ENCODE measurements at regions not wholly inside any gene's neighbourhood (a gene's known extent, or its start where the extent isn't known, plus 50 kb on each side); places are given as distances from the start of the nearest gene placed in this dataset.
"Not testable (repeated sequence)": the region's sequence is repeated elsewhere in the genome, so short reads cannot be mapped to it uniquely, and the experiment has no call there.

GRCh38 chr3:20546636-20547035, 360.6 kb upstream of the SGO1 start:
- peak; percentile 39 for DNase-seq

DNA sequence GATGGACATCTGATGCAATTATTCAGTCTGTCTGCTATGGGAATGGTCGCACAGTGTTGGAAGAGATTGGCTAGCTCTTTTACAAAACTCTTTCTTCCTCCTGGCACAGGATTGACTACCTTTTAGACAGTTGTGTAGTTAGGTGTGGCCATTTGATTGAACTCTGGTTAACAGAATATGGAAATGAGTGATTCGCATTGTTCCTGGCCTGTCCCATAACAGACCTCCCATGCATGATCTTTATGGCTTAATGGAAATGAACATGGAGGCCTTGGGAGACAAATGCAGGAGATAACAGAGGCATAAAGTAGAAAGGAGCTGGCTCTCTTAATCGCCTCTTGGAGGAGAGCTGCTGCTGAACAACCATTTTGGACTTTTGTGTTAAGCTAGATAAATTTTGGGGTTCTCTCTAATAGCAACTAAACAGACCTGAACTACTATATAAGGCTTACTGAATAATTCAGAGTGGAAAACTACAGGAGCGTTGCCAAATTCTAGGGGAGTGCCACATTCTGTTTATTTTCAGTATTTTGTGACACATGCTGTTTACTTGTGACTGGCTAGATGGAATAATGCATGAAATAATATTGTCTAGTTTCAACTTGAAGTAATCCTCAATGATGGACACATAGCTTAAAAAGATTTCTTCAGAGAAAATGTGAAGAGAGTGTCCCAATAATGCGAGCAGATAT, 357.7 kb upstream of the SGO1 start:
- no peak for DNase-seq

DNA sequence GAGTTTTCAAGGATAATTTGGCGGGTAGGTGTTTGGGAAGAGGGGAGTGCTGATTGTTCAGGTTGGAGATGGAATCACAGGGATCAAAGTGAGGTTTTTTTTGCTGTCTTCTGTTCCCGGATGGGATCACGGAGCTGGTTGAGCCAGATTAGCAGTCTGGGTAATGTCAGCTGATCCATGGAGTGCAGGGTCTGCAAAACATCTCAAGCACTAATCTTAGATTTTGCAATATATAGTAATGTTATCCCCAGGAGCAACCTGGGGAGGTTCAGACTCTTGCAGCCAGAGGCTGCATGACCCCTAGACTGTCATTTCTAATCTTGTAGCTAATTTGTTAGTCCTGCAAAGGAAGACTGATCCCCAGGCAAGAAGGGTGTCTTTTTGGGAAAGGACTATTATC, 354.1 kb upstream of the SGO1 start:
- DNase-seq = no peak

DNA sequence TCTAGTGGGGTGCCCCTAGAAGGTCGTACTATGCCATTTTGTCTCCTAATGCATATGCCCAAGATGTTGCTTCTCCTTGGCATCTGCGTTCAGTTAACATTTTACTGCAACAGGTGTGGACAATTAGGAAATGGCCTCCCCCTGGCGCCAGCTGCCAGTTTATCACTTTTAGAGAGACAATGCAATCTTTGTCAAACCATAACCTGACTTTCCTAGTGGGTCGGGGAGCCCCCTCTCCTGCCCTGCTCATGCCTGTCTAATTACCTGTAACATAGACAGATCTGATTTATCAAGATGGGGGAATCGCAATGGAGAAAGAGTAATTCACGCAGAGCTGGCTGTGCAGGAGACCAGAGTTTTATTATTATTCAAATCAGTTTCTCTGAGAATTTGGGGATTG, 353.7 kb upstream of the SGO1 start:
- no peak for DNase-seq

GRCh38 chr3:20537234-20537633, 351.2 kb upstream of the SGO1 start:
- peak; percentile 34 for DNase-seq

DNA sequence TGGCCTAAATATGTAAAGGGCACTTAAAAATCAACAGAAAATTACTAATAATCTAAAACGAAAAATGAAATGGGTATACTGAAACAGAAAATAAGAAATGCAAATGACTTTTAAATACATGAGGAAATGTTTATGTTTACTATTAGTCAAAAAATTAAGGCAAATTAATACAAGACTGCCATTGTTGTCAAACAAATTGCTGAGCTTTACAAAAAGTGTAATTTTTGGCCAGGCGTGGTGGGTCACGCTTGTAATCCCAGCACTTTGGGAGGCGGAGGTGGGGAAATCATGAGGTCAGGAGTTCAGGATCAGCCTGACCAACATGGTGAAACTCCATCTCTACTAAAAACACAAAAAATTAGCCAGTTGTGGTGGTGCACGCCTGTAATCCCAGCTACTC, 343.9 kb upstream of the SGO1 start:
- DNase-seq = no peak

- no peak for DNase-seq
Measured at GRCh38 chr3:20528180-20528770, 342.3 kb upstream of the SGO1 start.

DNA sequence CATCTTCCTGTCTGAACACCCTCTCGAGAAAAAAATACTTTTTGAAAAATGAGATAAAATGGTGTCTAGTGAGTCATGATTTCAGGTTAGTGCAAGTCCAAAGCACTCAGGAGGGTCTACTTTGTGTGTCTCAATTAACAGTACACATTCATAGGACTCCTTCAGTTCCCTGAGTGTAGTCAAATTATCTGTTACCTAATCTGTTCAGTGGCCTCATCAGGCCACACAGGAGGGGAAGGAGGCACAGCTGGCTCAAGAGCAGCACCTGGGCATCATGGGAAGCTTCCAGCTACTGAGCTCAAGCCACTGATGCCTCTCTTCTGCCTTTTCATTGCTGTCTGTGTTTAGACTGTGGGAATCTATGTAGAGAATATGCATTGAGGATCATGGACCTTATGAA, 341.4 kb upstream of the SGO1 start:
- no peak for DNase-seq

- DNase-seq = no peak
Measured at GRCh38 chr3:20524328-20524727, 338.3 kb upstream of the SGO1 start.

DNA sequence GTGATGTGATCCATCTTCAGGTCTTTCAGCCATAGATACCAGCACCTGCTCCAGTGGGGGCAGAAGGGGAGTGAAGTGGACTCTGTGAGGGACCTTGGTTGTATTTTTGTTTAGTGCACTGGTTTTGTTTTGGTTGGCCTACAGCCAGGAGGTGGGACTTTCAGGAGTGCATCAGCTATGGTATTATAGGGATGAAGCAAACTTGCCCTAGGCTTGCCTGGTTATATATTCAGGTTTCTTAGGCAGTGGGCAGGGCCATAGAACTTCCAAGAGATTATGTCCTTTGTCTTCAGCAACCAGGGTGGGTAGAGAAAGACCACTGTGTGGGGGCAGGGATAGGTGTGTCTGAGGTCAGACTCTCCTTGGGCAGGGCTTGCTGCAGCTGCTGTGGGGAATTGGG, 337.3 kb upstream of the SGO1 start:
- DNase-seq = no peak

GRCh38 chr3:20517316-20517715, 331.3 kb upstream of the SGO1 start:
- DNase-seq = not testable (repeated sequence)

DNA sequence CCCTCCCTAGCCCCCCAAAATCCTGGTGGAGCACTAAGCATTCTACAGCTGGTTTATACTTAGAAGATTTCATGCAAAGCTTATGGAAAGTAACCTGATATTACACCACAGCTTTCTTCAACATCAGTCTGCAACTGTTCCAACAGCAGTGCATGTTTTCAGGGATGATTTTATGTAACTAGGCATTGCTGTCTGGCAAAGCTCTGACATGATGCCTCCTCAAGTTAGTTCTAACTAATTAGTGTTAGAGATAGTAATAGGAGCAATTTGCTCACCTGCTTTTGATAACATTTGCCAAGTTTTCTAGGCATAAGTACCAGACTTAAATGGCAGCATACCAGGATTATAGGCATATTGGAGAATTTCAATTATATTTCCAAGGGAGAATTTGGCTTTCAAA, 330.3 kb upstream of the SGO1 start:
- DNase-seq = no peak

GRCh38 chr3:20515834-20516233, 329.8 kb upstream of the SGO1 start:
- no peak for DNase-seq

- DNase-seq = peak; percentile 76
Measured at GRCh38 chr3:20511863-20512505, 326.0 kb upstream of the SGO1 start.

- no peak for DNase-seq
Measured at GRCh38 chr3:20510396-20510795, 324.4 kb upstream of the SGO1 start.

DNA sequence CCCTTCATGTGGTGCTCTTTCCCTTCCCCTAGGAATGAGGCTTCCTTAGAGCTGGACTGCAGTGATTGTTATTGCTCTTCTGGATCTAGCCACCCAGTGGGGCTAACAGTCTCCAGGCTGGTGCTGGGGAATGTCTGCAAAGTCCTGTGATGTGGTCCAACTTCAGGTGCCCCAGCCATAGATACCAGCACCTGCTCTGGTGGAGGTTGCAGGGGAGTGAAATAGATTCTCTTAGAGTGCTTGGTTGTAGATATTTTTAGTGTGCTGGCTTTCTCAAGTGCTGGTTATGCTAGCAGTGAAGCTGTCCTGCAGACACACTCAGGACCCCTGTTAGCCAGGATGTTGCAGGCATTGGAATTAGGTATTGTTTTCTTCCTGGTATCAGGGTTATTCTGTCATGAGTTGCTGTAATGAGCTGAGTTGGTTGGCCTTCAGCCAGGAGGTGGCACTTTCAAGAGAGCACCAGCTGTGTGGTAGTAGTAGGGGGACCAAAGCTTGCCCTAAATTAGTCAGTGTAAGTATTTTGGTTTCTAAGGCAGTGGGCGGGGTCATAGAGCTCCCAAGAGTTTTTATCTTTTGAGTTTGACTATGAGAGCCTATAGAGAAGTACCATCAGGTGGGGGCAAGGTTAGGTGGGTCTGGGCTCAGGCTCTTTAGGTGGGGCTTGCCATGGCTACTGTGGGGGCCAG, 317.5 kb upstream of the SGO1 start:
- no peak for DNase-seq

- DNase-seq = no peak
Measured at GRCh38 chr3:20490996-20491395, 305.0 kb upstream of the SGO1 start.

DNA sequence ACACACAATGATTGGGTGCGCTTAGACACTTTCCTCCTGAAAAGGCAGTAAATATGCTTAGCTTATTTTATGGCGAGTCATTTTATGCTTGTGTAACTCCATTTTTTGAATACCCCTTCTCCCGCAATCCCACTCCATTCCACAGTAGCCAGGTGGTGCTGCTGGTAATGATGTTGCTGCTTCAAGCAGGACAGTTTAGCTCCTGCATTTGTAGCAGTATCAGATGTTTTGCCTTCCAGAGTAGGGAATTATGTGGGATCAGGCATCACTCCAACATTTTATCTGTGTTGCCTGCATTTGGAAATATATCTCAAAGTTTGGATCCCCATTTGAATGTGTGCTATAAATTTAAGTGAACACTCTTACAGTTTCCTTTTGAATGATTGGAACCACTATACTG, 302.1 kb upstream of the SGO1 start:
- DNase-seq = peak; percentile 61

GRCh38 chr3:20484126-20484525, 298.1 kb upstream of the SGO1 start:
- DNase-seq = no peak

- no peak for DNase-seq
Measured at GRCh38 chr3:20482350-20482749, 296.3 kb upstream of the SGO1 start.

DNA sequence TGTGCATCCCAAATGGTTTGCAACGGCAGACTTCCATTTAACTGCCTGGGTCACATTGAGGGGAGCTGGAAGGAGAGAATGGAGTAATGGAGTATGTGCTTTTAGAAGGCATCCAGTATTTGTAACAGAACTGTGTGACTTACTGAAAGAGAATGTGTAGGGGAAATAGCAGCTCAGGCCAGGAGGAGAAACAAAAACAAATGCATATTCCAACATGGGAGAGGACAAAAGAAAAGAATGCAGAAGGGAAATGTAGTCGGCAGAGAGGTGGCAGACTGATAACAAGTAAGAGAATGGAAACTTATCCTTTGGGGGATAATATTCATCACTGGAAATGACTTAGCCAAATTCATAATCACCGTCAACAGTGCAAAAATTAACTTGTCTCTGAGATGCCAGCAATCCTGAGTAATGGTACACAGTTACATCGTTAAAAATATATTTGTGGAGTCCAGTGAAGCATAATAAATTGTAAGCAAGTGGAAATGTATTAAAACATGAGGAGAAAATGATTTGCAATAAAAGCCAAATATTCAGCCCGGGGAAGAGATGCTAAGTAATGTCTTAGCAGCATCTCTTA, 294.9 kb upstream of the SGO1 start:
- DNase-seq = peak; percentile 17

- no peak for DNase-seq
Measured at GRCh38 chr3:20478436-20478835, 292.4 kb upstream of the SGO1 start.

GRCh38 chr3:20464237-20464636, 278.2 kb upstream of the SGO1 start:
- not testable (repeated sequence) for DNase-seq
